ENCODE measurements at regions not wholly inside any gene's neighbourhood (a gene's known extent, or its start where the extent isn't known, plus 50 kb on each side); places are given as distances from the start of the nearest gene placed in this dataset.

- no peak for FAIRE-seq
These were observed 110.3 kb upstream of the TDRD3 start for GRCh38 chr13:60286707-60287106.

GRCh38 chr13:60288569-60288968 is 108.5 kb upstream of the TDRD3 start:
- no peak for FAIRE-seq

- no peak for FAIRE-seq
These were observed 93.9 kb upstream of the TDRD3 start for GRCh38 chr13:60303166-60303565.

- FAIRE-seq = no peak
These were observed 85.5 kb upstream of the TDRD3 start for GRCh38 chr13:60311527-60311926.

GRCh38 chr13:60312851-60313505 is 84.0 kb upstream of the TDRD3 start:
- no peak for FAIRE-seq

GRCh38 chr13:60318186-60318585 is 78.8 kb upstream of the TDRD3 start:
- FAIRE-seq = no peak

GRCh38 chr13:60324131-60324530 is 72.9 kb upstream of the TDRD3 start:
- FAIRE-seq = no peak

GRCh38 chr13:60326273-60326672 is 70.7 kb upstream of the TDRD3 start:
- no peak for FAIRE-seq

GRCh38 chr13:60327511-60327910 is 69.5 kb upstream of the TDRD3 start:
- FAIRE-seq = no peak

- no peak for FAIRE-seq
These were observed 68.9 kb upstream of the TDRD3 start for GRCh38 chr13:60328073-60328472.

GRCh38 chr13:60329221-60329923 is 67.6 kb upstream of the TDRD3 start:
- no peak for FAIRE-seq

GRCh38 chr13:60331249-60332012 is 65.6 kb upstream of the TDRD3 start:
- no peak for FAIRE-seq

GRCh38 chr13:60332682-60333081 is 64.3 kb upstream of the TDRD3 start:
- FAIRE-seq = no peak

GRCh38 chr13:60334310-60334709 is 62.7 kb upstream of the TDRD3 start:
- no peak for FAIRE-seq

- peak; percentile 95 for FAIRE-seq
These were observed 61.5 kb upstream of the TDRD3 start for GRCh38 chr13:60335531-60335930.

GRCh38 chr13:60338754-60339153 is 58.3 kb upstream of the TDRD3 start:
- FAIRE-seq = no peak

- FAIRE-seq = no peak
These were observed 53.0 kb upstream of the TDRD3 start for GRCh38 chr13:60343978-60344377.

- FAIRE-seq = no peak
These were observed 49.8 kb upstream of the TDRD3 start for GRCh38 chr13:60347174-60347573.

Measured in endometrium (tissue), 2 donors.